K562 (cell line): ENCODE measurements at regions not wholly inside any gene's neighbourhood (a gene's known extent, or its start where the extent isn't known, plus 50 kb on each side); places are given as distances from the start of the nearest gene placed in this dataset.

Source experiments
- ATAC-seq: fragments of 200-7000 bp; cut with Tn5 transposase; 3 replicates; pipeline ENCODE4 v1.9.1; 2020; ENCODE audit warnings: moderate library complexity
- BruUV-seq: library from RNA; stranded (reverse); fragments of 400-500 nt; replicated peaks from 2 replicates; lab custom pipeline; 2021; lab: Mats Ljungman, UMichigan
- CTCF ChIA-PET: fragments of 300-600 bp; formaldehyde crosslinking; extraction: SDS; loops from one replicate; lab custom pipeline; 2021; ENCODE audit warnings: low intra/inter-chr PET ratio; lab: Yijun Ruan, JAX
- POLR2A ChIA-PET: fragments of 300-600, 350-650 bp; sonication (Branson Sonifier 250); formaldehyde crosslinking; extraction: SDS; loops from one replicate; lab custom pipeline; 2021; ENCODE audit warnings: antibody characterized with exemption, inconsistent platforms; lab: Yijun Ruan, JAX
- DNase-seq, 4 experiments: peaks; one replicate each; pipeline versions ENCODE4 v3.0.0 to v3.0.0-alpha.2; 2011 to 2018; ENCODE audit warnings: low spot score in 3 of 4, mixed read lengths in 3 of 4; ENCODE audit errors: extremely low read depth in 1 of 4
- FAIRE-seq: peaks from 2 replicates; lab custom pipeline; 2011; peaks lifted over from hg19 to GRCh38; lab: Jason Lieb, UNC
- H2AFZ ChIP-seq: 2 replicates; pipeline ENCODE4 v1.6.0; 2011; ENCODE audit warnings: low read depth, low read length, control low read depth, inconsistent platforms
- H3K27ac ChIP-seq: fragments of 200-600 bp; 3 replicates; pipeline ENCODE4 v1.8.0; 2011; ENCODE audit warnings: low read depth, mild to moderate bottlenecking, control low read depth, inconsistent platforms, low read length, moderate library complexity, mixed read lengths; ENCODE audit errors: extremely low read depth
- H3K27me3 ChIP-seq, 2 experiments: fragments of 300-600 bp in 1 of 2; 2 replicates in 1 of 2; 3 replicates in 1 of 2; pipeline versions ENCODE4 v1.6.0 to v1.8.0; 2011; ENCODE audit warnings: inconsistent platforms in 2 of 2, low read length in 2 of 2, mild to moderate bottlenecking in 1 of 2, mixed read lengths in 1 of 2, moderate library complexity in 1 of 2; ENCODE audit not compliant: control insufficient read depth in 2 of 2, insufficient read depth in 2 of 2
- H3K36me3 ChIP-seq: fragments of 300-600 bp; 3 replicates; pipeline ENCODE4 v1.8.0; 2011; ENCODE audit warnings: mild to moderate bottlenecking, low read length, inconsistent platforms; ENCODE audit not compliant: control insufficient read depth, insufficient read depth
- H3K4me1 ChIP-seq, 2 experiments: fragments of 200-600 bp in 1 of 2; replicated peaks in 1 of 2; 2 replicates in 1 of 2; 3 replicates in 1 of 2; pipeline versions ENCODE4 v1.5.1 to v1.8.0; 2011; ENCODE audit warnings: inconsistent platforms in 2 of 2, low read length in 2 of 2, mild to moderate bottlenecking in 1 of 2, mixed read lengths in 1 of 2, moderate library complexity in 1 of 2; ENCODE audit not compliant: control insufficient read depth in 2 of 2, insufficient read depth in 2 of 2
- H3K4me2 ChIP-seq: 2 replicates; pipeline ENCODE4 v1.6.1; 2011; ENCODE audit warnings: low read length, control low read depth, inconsistent platforms, mixed read lengths; ENCODE audit not compliant: insufficient read depth
- H3K4me3 ChIP-seq: fragments of 200-600 bp; sonication (generic), shearing (Covaris generic); 2 replicates; pipeline ENCODE4 v1.5.1; 2016; ENCODE audit warnings: control low read depth, inconsistent platforms
- H3K79me2 ChIP-seq: fragments of 200-600 bp; 3 replicates; pipeline ENCODE4 v1.8.0; 2011; ENCODE audit warnings: low read length, inconsistent platforms; ENCODE audit not compliant: control insufficient read depth, insufficient read depth
- H3K9ac ChIP-seq, 2 experiments: 2 replicates each; pipeline versions ENCODE4 v1.6.0 to v1.6.1; 2011; ENCODE audit warnings: low read depth in 2 of 2, low read length in 2 of 2, control low read depth in 1 of 2, inconsistent platforms in 1 of 2, mild to moderate bottlenecking in 1 of 2, mixed read lengths in 1 of 2; ENCODE audit not compliant: insufficient read depth in 1 of 2
- H3K9me1 ChIP-seq: one replicate; pipeline ENCODE4 v1.6.0; 2011; ENCODE audit warnings: inconsistent platforms, mild to moderate bottlenecking, low read length, moderate library complexity; ENCODE audit not compliant: control insufficient read depth, insufficient read depth
- H3K9me3 ChIP-seq: replicated peaks from 2 replicates; pipeline ENCODE4 v1.5.1; 2011; ENCODE audit warnings: low read depth, low read length, inconsistent platforms; ENCODE audit not compliant: control insufficient read depth, insufficient read depth
- H4K20me1 ChIP-seq: replicated peaks from 2 replicates; pipeline ENCODE4 v1.6.1; 2011; ENCODE audit warnings: low read length, inconsistent platforms, mixed read lengths; ENCODE audit not compliant: control insufficient read depth, insufficient read depth
- MECOM ChIP-seq: fragments of 250-450 bp; sonication (Bioruptor Pico); IDR thresholded peaks from 2 replicates; pipeline ENCODE4 v1.8.0; 2022; ENCODE audit warnings: inconsistent platforms
- PTRF ChIP-seq: fragments of 450-650 bp; IDR thresholded peaks from 2 replicates; pipeline ENCODE4 v1.6.1; 2016; ENCODE audit warnings: mild to moderate bottlenecking, missing genetic modification characterization, missing compliant biosample characterization
- WGBS: fragments of 100-300 bp; shearing (Covaris generic); methylation state at CpG from one replicate; pipeline ENCODE4 v1.1.6; 2016; ENCODE audit warnings: low coverage, mixed read lengths; ENCODE audit not compliant: insufficient coverage; ENCODE audit errors: missing lambda C conversion rate; 5-methylcytosine and 5-hydroxymethylcytosine counted together
- in situ Hi-C: fragments of 300-500 bp; cut with MboI; formaldehyde crosslinking; loops from 4 replicates; pipeline ENCODE4 v1.15.0; 2018; ENCODE audit warnings: inconsistent platforms, mixed read lengths
- intact Hi-C: fragments of 100-400 bp; cut with micrococcal nuclease; formaldehyde crosslinking; loops from 2 replicates; pipeline ENCODE4 v1.14.2; 2022
- TF ChIP-seq, protein P1 (sequence below): sonication (generic); formaldehyde crosslinking; IDR thresholded peaks from 2 replicates; pipeline ENCODE4 v1.8.0; 2023; ENCODE audit warnings: mild to moderate bottlenecking, missing genetic modification reagents

DNA sequence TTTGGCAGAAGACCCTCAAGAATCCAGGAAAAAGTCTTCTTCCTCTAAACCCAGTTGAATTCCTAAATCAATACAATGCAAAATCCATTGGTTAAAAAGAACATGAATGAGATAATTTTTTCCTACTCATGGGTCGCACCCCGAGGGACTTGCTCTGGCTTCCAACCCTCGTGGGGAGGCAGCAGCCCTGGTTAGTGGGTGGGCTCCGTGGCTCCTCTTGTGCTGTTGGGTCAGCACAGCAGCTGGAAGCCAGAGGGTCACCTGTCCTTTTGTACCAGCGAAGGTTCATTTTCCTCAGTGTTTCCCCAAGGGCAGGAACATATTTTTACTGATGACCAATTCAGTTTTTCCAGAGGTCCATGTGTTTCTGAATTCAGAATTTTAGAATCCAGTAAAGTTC lies 120.6 kb upstream of the S1PR3 start:
- TF ChIP-seq MECOM (CRISPR knock-in tag), result no peak
- TF ChIP-seq PTRF (tag), result no peak
- TF ChIP-seq, protein P1, sequence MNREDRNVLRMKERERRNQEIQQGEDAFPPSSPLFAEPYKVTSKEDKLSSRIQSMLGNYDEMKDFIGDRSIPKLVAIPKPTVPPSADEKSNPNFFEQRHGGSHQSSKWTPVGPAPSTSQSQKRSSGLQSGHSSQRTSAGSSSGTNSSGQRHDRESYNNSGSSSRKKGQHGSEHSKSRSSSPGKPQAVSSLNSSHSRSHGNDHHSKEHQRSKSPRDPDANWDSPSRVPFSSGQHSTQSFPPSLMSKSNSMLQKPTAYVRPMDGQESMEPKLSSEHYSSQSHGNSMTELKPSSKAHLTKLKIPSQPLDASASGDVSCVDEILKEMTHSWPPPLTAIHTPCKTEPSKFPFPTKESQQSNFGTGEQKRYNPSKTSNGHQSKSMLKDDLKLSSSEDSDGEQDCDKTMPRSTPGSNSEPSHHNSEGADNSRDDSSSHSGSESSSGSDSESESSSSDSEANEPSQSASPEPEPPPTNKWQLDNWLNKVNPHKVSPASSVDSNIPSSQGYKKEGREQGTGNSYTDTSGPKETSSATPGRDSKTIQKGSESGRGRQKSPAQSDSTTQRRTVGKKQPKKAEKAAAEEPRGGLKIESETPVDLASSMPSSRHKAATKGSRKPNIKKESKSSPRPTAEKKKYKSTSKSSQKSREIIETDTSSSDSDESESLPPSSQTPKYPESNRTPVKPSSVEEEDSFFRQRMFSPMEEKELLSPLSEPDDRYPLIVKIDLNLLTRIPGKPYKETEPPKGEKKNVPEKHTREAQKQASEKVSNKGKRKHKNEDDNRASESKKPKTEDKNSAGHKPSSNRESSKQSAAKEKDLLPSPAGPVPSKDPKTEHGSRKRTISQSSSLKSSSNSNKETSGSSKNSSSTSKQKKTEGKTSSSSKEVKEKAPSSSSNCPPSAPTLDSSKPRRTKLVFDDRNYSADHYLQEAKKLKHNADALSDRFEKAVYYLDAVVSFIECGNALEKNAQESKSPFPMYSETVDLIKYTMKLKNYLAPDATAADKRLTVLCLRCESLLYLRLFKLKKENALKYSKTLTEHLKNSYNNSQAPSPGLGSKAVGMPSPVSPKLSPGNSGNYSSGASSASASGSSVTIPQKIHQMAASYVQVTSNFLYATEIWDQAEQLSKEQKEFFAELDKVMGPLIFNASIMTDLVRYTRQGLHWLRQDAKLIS (CRISPR knock-in tag), result no peak
- no peaks in the 10 kb centered on the region; a peak in 1 of 5 replicates for H3K27me3 ChIP-seq
- H3K4me3 ChIP-seq, result no peak overlapping the region
- intact Hi-C loops (loop anchor here (10.0 kb wide), 1 partner anchor 114 kb away; no protein-coding TSS in a partner anchor), in situ Hi-C loops (no loop called here)
- WGBS, result 27% methylated on average over 4 of the region's 5 CpGs
- BruUV-seq, result no TSS peak
- H3K9me3 ChIP-seq, result no peaks in the 10 kb centered on the region
- H3K4me1 ChIP-seq, result no peaks in the 10 kb centered on the region; a peak in 2 of 5 replicates
- no peaks in the 10 kb centered on the region for H3K79me2 ChIP-seq
- no peak overlapping the region for H3K9ac ChIP-seq
- FAIRE-seq (no peak), ATAC-seq (no peak), DNase-seq (no peak)
- POLR2A ChIA-PET, result interaction anchor here (0.8 kb wide), 1 partner anchor 56 kb away, joined by 3 read pairs; no protein-coding TSS in a partner anchor
- H3K27ac ChIP-seq, result no peak overlapping the region
- no peaks in the 10 kb centered on the region for H3K9me1 ChIP-seq
- no peak overlapping the region for H2AFZ ChIP-seq
- H3K4me2 ChIP-seq, result no peak overlapping the region
- no peaks in the 10 kb centered on the region for H3K36me3 ChIP-seq
- CTCF ChIA-PET, result no interaction called here
- H4K20me1 ChIP-seq, result no peaks in the 10 kb centered on the region
